Tibial nerve (tissue), 4 donors: ENCODE measurements at regions not wholly inside any gene's neighbourhood (a gene's known extent, or its start where the extent isn't known, plus 50 kb on each side); places are given as distances from the start of the nearest gene placed in this dataset.

Experiments used
- DNase-seq, 2 donors: peaks; one replicate each; pipeline ENCODE4 v3.0.0-alpha.2; 2019; ENCODE audit warnings: low spot score in 2 of 2
- H3K27ac ChIP-seq, 4 donors: fragments of 200-600 bp; sonication (generic) in 3 of 4; one replicate each; pipeline ENCODE4 v1.5.1; 2017 to 2019; ENCODE audit warnings: mild to moderate bottlenecking in 1 of 4
- H3K27me3 ChIP-seq, 2 donors: fragments of 200-600 bp; sonication (generic) in 1 of 2; one replicate each; pipeline versions ENCODE4 v1.5.1 to v1.6.0; 2017 to 2019
- H3K36me3 ChIP-seq, 3 donors: fragments of 200-600 bp; sonication (generic); one replicate each; pipeline ENCODE4 v1.5.1; 2018 to 2019
- H3K4me1 ChIP-seq, 4 donors: fragments of 200-600 bp; sonication (generic) in 3 of 4; one replicate each; pipeline ENCODE4 v1.5.1; 2017 to 2019
- H3K4me3 ChIP-seq, 4 donors: fragments of 200-600 bp; sonication (generic) in 3 of 4; one replicate each; pipeline ENCODE4 v1.5.1; 2017 to 2019; ENCODE audit warnings: mild to moderate bottlenecking in 1 of 4, moderate library complexity in 1 of 4
- H3K9me3 ChIP-seq, 4 donors: fragments of 200-600 bp; sonication (generic) in 3 of 4; one replicate each; pipeline ENCODE4 v1.5.1; 2017 to 2019
- EP300 ChIP-seq, 2 donors: sonication (generic); formaldehyde crosslinking; IDR thresholded peaks; one replicate each; pipeline ENCODE4 v1.6.1; 2017; ENCODE audit warnings: antibody characterized with exemption in 2 of 2, mild to moderate bottlenecking in 1 of 2
- POLR2A ChIP-seq, 2 donors: fragments of 450-650 bp; IDR thresholded peaks; one replicate each; pipeline ENCODE4 v1.6.1; 2017; ENCODE audit warnings: antibody characterized with exemption in 2 of 2, mild to moderate bottlenecking in 2 of 2, moderate library complexity in 2 of 2
- WGBS, 2 donors: methylation state at CpG; one replicate each; pipeline ENCODE4 v1.1.5; 2018; 5-methylcytosine and 5-hydroxymethylcytosine counted together
- TF ChIP-seq, protein P1 (sequence below), 5 experiments: fragments of 200-600 bp in 3 of 5; fragments of 450-650 bp in 2 of 5; sonication (generic) in 3 of 5; IDR thresholded peaks; one replicate each; pipeline ENCODE4 v1.5.1; 2016 to 2019; ENCODE audit warnings: antibody characterized with exemption in 5 of 5, mild to moderate bottlenecking in 3 of 5, moderate library complexity in 2 of 5

DNA sequence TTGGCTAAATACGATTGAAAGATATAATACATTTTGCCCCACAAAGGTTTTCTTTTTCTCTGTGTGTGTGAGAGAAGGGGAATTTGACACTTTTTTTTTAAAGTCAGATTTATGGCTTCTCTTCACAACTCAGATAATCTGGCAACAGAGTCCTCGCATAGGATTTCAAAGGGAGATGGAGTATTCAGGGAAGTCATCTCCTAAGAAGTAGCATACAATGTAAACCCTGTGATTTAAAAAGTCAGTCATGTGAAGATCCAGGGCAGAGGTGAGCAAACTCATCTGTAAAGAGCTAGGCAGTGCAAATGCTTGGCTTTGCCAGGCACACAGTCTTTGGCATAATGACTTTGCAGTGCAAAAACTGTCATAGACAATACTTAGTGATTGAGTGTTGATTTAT is 1526.3 kb downstream of the AACS start:
- no peak for TF ChIP-seq POLR2A (IDR thresholded peaks at IDR 0.05)
- TF ChIP-seq EP300 (IDR thresholded peaks at IDR 0.05) = no peak
- TF ChIP-seq, protein P1, sequence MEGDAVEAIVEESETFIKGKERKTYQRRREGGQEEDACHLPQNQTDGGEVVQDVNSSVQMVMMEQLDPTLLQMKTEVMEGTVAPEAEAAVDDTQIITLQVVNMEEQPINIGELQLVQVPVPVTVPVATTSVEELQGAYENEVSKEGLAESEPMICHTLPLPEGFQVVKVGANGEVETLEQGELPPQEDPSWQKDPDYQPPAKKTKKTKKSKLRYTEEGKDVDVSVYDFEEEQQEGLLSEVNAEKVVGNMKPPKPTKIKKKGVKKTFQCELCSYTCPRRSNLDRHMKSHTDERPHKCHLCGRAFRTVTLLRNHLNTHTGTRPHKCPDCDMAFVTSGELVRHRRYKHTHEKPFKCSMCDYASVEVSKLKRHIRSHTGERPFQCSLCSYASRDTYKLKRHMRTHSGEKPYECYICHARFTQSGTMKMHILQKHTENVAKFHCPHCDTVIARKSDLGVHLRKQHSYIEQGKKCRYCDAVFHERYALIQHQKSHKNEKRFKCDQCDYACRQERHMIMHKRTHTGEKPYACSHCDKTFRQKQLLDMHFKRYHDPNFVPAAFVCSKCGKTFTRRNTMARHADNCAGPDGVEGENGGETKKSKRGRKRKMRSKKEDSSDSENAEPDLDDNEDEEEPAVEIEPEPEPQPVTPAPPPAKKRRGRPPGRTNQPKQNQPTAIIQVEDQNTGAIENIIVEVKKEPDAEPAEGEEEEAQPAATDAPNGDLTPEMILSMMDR (IDR thresholded peaks at IDR 0.05) = no peak
- Histone ChIP-seq H3K9me3 (peaks cover 0 to 3% (median 0%) of the 10 kb centered on the region in 4 donors), H3K4me1 (no peaks in the 10 kb centered on the region), H3K27me3 (no peaks in the 10 kb centered on the region), H3K27ac (no peak overlapping the region), H3K4me3 (no peak overlapping the region), H3K36me3 (no peaks in the 10 kb centered on the region)
- 43 to 47% methylated on average over 2 of the region's 2 CpGs for WGBS, 2 donors
- no peak for DNase-seq

DNA sequence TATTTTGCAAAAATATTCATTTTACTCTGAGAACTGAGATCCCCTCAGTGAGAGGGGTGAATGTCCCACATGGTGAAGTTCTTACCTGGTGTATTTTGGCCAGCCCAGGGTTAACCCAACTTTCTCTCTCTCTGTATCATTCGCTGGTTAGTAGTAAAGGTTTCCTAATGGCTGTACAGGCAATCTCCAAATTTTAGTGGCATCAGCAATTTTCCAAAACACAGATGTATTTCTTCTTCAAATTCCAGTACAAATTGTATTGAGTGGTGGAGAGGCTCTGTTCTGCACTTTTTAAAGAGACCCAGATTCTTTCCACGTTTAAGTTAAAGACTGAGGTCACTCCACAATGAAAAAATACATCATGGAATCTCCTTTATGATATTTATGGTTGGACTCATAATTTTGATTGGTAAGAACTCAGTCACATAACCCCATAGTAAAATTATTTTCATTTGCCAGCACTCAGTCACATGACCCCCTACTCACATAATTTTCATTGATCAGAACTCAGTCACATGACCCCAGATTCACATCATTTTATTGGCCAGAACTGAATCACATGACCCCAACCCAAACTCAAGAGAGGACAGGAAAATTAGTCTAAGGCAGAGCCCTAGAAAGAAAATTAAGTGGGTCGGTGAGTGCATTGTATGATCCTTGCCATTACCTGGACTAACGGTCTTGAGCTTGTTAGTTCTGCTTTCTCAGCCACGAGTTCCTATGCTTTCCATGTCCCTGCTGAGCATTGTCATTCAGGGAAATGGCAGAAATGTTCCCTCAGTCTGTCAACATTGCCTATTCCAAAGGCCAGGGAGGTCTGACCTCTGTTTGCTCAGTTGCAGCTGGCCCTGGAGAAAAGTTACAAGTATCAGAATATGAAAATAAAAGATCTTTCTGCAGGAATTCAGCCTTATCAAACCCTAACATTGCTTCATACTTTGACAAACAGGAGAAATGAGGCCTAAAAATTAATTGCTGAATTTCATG is 1536.2 kb downstream of the AACS start:
- Histone ChIP-seq H3K4me1 (no peaks in the 10 kb centered on the region), H3K4me3 (no peak overlapping the region), H3K36me3 (no peaks in the 10 kb centered on the region), H3K27ac (no peak overlapping the region), H3K9me3 (no peaks in the 10 kb centered on the region), H3K27me3 (no peaks in the 10 kb centered on the region)
- 71 to 75% methylated on average over 5 of the region's 5 CpGs for WGBS, 2 donors
- DNase-seq = no peak
- TF ChIP-seq POLR2A (IDR thresholded peaks at IDR 0.05) = no peak
- TF ChIP-seq EP300 (IDR thresholded peaks at IDR 0.05) = no peak
- TF ChIP-seq, protein P1 (IDR thresholded peaks at IDR 0.05) = no peak

DNA sequence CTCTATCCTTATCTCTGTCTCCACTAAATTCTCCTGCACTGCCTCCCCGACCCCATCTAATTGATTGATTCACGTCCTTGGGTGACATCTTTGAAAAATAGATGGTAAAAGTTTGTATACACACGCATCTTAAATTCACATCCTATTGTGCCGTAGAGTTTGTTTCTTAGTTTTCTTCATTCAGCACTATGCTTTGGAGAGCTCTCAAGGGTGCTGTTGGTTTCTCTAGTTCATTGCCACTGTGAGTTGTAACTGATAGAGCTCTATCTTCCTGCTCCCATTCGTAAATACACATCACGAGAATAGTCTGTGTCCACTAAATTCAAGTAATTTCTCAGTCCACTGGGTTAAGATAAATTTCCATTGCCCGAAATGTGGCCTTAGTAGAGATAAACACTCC is 1537.4 kb downstream of the AACS start:
- H3K27ac ChIP-seq = no peak overlapping the region
- H3K9me3 ChIP-seq = no peaks in the 10 kb centered on the region
- no peaks in the 10 kb centered on the region for H3K27me3 ChIP-seq
- H3K36me3 ChIP-seq = no peaks in the 10 kb centered on the region
- TF ChIP-seq EP300 (IDR thresholded peaks at IDR 0.05) = no peak
- TF ChIP-seq POLR2A (IDR thresholded peaks at IDR 0.05) = no peak
- TF ChIP-seq, protein P1 (IDR thresholded peaks at IDR 0.05) = no peak
- peaks cover 0 to 2% (median 0%) of the 10 kb centered on the region in 4 donors for H3K4me1 ChIP-seq
- no peak for DNase-seq
- H3K4me3 ChIP-seq = no peak overlapping the region
- 75 to 80% methylated on average over 7 of the region's 7 CpGs for WGBS, 2 donors

DNA sequence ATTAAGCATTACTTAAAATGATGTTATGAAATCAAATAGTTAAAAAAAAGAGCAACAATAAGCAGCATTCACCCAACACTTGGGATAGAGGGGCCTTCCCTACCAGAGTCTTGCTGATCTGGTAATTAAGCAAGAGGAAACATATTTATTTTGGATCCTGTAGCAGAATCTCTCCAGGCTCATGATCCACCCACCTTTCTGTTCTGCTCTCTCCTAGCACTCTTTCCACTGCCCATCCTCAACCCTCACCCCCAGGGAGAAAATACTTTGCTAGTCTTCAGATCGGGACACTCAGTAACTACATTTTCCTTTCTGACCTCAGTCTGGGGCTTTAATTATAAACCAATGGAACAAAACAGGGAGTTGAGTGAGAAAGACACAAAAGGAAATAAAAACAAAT is 1541.9 kb downstream of the AACS start:
- H3K4me3 ChIP-seq = no peak overlapping the region
- no peaks in the 10 kb centered on the region for H3K27me3 ChIP-seq
- H3K4me1 ChIP-seq = peaks cover 0 to 19% (median 2%) of the 10 kb centered on the region in 4 donors
- peak overlapping the region in 1 of 4 donors; percentile 77 for H3K27ac ChIP-seq
- no peak for DNase-seq
- H3K36me3 ChIP-seq = no peaks in the 10 kb centered on the region
- 15 to 21% methylated on average over 1 of the region's 1 CpG for WGBS, 2 donors
- H3K9me3 ChIP-seq = peaks cover 0 to 11% (median 0%) of the 10 kb centered on the region in 4 donors
- TF ChIP-seq, protein P1 (IDR thresholded peaks at IDR 0.05) = no peak
- TF ChIP-seq POLR2A (IDR thresholded peaks at IDR 0.05) (no peak), EP300 (IDR thresholded peaks at IDR 0.05) (no peak)

DNA sequence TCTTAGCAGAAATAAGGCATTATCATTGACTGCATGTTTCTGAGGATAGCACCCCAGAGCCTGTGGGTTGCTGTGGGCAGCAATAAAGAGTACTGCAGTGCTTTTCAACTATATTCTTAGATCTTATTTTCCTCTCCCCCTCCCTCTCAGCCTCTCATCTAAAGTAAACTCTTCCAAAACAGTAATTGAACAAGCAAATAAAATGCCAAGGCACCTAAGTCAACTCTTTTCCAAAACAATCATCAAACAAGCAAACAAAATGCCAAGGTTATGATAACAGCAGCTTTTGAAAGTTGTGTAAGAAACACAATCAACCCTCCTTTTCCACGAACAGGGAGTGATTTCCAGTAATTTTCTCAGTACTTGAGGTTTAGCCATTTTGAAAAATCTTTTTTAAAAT is 1542.6 kb downstream of the AACS start:
- Histone ChIP-seq H3K4me3 (no peak overlapping the region), H3K27me3 (no peaks in the 10 kb centered on the region), H3K4me1 (peaks cover 0 to 19% (median 2%) of the 10 kb centered on the region in 4 donors), H3K27ac (peak overlapping the region in 1 of 4 donors; percentile 77), H3K36me3 (no peaks in the 10 kb centered on the region), H3K9me3 (peaks cover 0 to 18% (median under 1%) of the 10 kb centered on the region in 4 donors)
- TF ChIP-seq, protein P1 (IDR thresholded peaks at IDR 0.05) = no peak
- TF ChIP-seq EP300 (IDR thresholded peaks at IDR 0.05) (peak in 1 of 2 donors; percentile 25), POLR2A (IDR thresholded peaks at IDR 0.05) (no peak)
- no peak for DNase-seq
- WGBS, 2 donors = 26 to 30% methylated on average over 1 of the region's 1 CpG
